ENCODE measurements at regions not wholly inside any gene's neighbourhood (a gene's known extent, or its start where the extent isn't known, plus 50 kb on each side); places are given as distances from the start of the nearest gene placed in this dataset.

- TF ChIP-seq POLR2AphosphoS5 (IDR thresholded peaks at IDR 0.05; ENCODE audit: borderline replicate concordance, low read depth, low read length) (no peak), EZH2 (IDR thresholded peaks at IDR 0.05) (no peak)
Observed at GRCh38 chr16:51540259-51540658, 389.2 kb upstream of the SALL1 start.

Measured in SK-N-MC (cell line).